IPS-NIHi7 (cell line): ENCODE measurements at regions not wholly inside any gene's neighbourhood (a gene's known extent, or its start where the extent isn't known, plus 50 kb on each side); places are given as distances from the start of the nearest gene placed in this dataset.

Source experiments
- DNase-seq: peaks from one replicate; pipeline ENCODE4 v3.0.0; 2012; ENCODE audit warnings: mixed read lengths; ENCODE audit errors: extremely low spot score

GRCh38 chr9:87245271-87245670, 252.4 kb upstream of the DAPK1 start:
- no peak for DNase-seq

GRCh38 chr9:87247097-87247496, 250.6 kb upstream of the DAPK1 start:
- DNase-seq: no peak

GRCh38 chr9:87249029-87249428, 248.6 kb upstream of the DAPK1 start:
- no peak for DNase-seq

- peak; percentile 31 for DNase-seq
These were observed 247.5 kb upstream of the DAPK1 start for GRCh38 chr9:87250205-87250604.

GRCh38 chr9:87255431-87256155, 242.1 kb upstream of the DAPK1 start:
- no peak for DNase-seq

- no peak for DNase-seq
These were observed 240.7 kb upstream of the DAPK1 start for GRCh38 chr9:87256973-87257372.

- DNase-seq: no peak
These were observed 237.8 kb upstream of the DAPK1 start for GRCh38 chr9:87259543-87260518.

- DNase-seq: peak; percentile 84
These were observed 234.4 kb upstream of the DAPK1 start for GRCh38 chr9:87263291-87263690.

- no peak for DNase-seq
These were observed 231.0 kb upstream of the DAPK1 start for GRCh38 chr9:87266697-87267096.

- DNase-seq: no peak
These were observed 230.2 kb upstream of the DAPK1 start for GRCh38 chr9:87267251-87268070.

- no peak for DNase-seq
These were observed 228.1 kb upstream of the DAPK1 start for GRCh38 chr9:87269296-87270176.

- DNase-seq: no peak
These were observed 227.3 kb upstream of the DAPK1 start for GRCh38 chr9:87270221-87270847.

GRCh38 chr9:87270848-87271234, 226.8 kb upstream of the DAPK1 start:
- no peak for DNase-seq

GRCh38 chr9:87271696-87272477, 225.8 kb upstream of the DAPK1 start:
- no peak for DNase-seq

GRCh38 chr9:87275047-87275725, 222.5 kb upstream of the DAPK1 start:
- no peak for DNase-seq

GRCh38 chr9:87276327-87276841, 221.3 kb upstream of the DAPK1 start:
- DNase-seq: no peak

- DNase-seq: no peak
These were observed 220.8 kb upstream of the DAPK1 start for GRCh38 chr9:87276851-87277261.

GRCh38 chr9:87277346-87277745, 220.3 kb upstream of the DAPK1 start:
- no peak for DNase-seq
